ENCODE measurements at regions not wholly inside any gene's neighbourhood (a gene's known extent, or its start where the extent isn't known, plus 50 kb on each side); places are given as distances from the start of the nearest gene placed in this dataset.

DNA sequence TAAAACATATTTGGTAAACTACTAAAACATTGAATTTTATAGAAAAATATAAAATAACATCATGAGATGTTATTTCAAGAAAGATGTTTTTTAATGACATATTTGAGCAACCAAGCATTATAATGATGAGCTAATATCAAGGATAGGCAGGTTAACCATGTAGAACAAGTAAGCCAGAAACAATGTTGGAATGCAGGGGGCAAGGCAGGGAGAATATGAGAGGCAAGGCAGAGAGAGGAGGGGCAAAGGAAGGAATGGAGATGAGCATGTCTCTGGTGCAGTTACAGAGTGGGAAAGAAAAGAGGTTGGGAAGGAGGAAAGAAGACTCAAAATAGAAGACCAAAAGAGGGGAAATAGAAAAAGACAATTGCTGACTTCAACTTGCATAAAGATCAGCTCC is 390.4 kb downstream of the MCTP2 start:
- no peaks in the 10 kb centered on the region for H3K79me2 ChIP-seq (ENCODE audit: low read length)
- H3K4me2 ChIP-seq (ENCODE audit: low read length) = no peak overlapping the region
- H3K4me1 ChIP-seq (ENCODE audit: low read length) = no peaks in the 10 kb centered on the region
- no peak overlapping the region for H2AFZ ChIP-seq (ENCODE audit: low read depth, low read length)
- H3K4me3 ChIP-seq (ENCODE audit: low read length) = no peak overlapping the region
- H3K9me3 ChIP-seq (ENCODE audit: insufficient read depth, low read length) = no peaks in the 10 kb centered on the region
- H3K27me3 ChIP-seq (ENCODE audit: low read depth, low read length) = no peaks in the 10 kb centered on the region
- no peak for TF ChIP-seq EZH2phosphoT487 (IDR thresholded peaks at IDR 0.05; ENCODE audit: low read depth)
- TF ChIP-seq, protein P1, sequence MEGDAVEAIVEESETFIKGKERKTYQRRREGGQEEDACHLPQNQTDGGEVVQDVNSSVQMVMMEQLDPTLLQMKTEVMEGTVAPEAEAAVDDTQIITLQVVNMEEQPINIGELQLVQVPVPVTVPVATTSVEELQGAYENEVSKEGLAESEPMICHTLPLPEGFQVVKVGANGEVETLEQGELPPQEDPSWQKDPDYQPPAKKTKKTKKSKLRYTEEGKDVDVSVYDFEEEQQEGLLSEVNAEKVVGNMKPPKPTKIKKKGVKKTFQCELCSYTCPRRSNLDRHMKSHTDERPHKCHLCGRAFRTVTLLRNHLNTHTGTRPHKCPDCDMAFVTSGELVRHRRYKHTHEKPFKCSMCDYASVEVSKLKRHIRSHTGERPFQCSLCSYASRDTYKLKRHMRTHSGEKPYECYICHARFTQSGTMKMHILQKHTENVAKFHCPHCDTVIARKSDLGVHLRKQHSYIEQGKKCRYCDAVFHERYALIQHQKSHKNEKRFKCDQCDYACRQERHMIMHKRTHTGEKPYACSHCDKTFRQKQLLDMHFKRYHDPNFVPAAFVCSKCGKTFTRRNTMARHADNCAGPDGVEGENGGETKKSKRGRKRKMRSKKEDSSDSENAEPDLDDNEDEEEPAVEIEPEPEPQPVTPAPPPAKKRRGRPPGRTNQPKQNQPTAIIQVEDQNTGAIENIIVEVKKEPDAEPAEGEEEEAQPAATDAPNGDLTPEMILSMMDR (IDR thresholded peaks at IDR 0.05; ENCODE audit: low read depth, low read length) = no peak
- H3K36me3 ChIP-seq (replicated peaks; ENCODE audit: low read depth, low read length) = no peaks in the 10 kb centered on the region
- no peak overlapping the region for H3K27ac ChIP-seq (ENCODE audit: low read length)
- H4K20me1 ChIP-seq (ENCODE audit: insufficient read depth, low read length) = no peaks in the 10 kb centered on the region
- no peak overlapping the region for H3K9ac ChIP-seq (ENCODE audit: low read length)

DNA sequence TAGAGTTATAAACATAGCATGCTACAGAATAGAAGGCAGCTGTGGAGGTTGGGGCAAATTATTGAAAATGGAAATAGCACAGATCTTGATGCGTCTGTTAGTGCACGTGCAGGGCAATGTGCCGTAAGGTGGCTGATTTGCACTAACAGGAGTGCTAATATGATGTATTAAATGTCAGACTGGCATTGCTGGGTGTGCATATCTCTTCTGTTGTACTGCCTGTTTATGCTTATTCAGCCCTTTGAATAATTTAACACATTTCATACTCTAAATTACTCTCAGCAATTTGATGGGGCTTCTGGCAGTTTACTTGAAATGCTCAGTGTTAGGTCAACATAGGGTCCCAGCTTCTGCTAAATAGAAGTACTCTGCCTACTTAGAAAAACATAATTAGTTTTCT is 395.6 kb downstream of the MCTP2 start:
- Histone ChIP-seq H4K20me1 (ENCODE audit: insufficient read depth, low read length) (no peaks in the 10 kb centered on the region; the same call in 1 of the 2 replicates), H3K36me3 (replicated peaks; ENCODE audit: low read depth, low read length) (no peaks in the 10 kb centered on the region), H3K79me2 (ENCODE audit: low read length) (no peaks in the 10 kb centered on the region), H3K4me1 (ENCODE audit: low read length) (no peaks in the 10 kb centered on the region), H3K9ac (ENCODE audit: low read length) (no peak overlapping the region), H2AFZ (ENCODE audit: low read depth, low read length) (no peak overlapping the region), H3K27ac (ENCODE audit: low read length) (no peak overlapping the region), H3K9me3 (ENCODE audit: insufficient read depth, low read length) (no peaks in the 10 kb centered on the region), H3K4me3 (ENCODE audit: low read length) (no peak overlapping the region), H3K4me2 (ENCODE audit: low read length) (no peak overlapping the region), H3K27me3 (ENCODE audit: low read depth, low read length) (0 out of 2 replicates have a peak, but pooled peaks cover 3% of the 10 kb centered on the region)
- TF ChIP-seq, protein P1 (IDR thresholded peaks at IDR 0.05; ENCODE audit: low read depth, low read length) = no peak

DNA sequence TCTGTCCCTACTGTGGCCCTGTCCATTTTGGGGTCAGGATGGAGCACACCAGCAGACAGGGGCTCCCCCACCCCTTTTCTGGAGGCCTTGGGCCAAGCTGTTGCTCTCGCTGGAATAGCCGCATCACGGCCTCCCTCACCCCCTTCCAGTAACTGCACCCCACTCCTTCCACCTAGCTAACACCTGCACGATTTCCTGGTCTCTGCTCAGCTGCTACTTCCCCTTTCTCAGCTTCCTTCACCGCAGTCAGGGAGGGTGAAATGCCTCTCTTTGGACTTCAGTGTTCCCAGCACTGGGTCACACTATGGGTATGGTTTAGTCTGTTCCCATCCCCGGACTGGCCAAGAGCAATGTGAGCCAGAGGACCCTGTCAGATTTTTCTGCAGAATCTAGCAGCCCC is 400.2 kb downstream of the MCTP2 start:
- no peaks in the 10 kb centered on the region for H3K4me1 ChIP-seq (ENCODE audit: low read length)
- H4K20me1 ChIP-seq (ENCODE audit: insufficient read depth, low read length) = no peaks in the 10 kb centered on the region; the same call in 1 of the 2 replicates
- H2AFZ ChIP-seq (ENCODE audit: low read depth, low read length) = no peak overlapping the region
- no peak overlapping the region for H3K4me2 ChIP-seq (ENCODE audit: low read length)
- H3K9ac ChIP-seq (ENCODE audit: low read length) = no peak overlapping the region
- no peaks in the 10 kb centered on the region for H3K79me2 ChIP-seq (ENCODE audit: low read length)
- no peak overlapping the region for H3K27ac ChIP-seq (ENCODE audit: low read length)
- H3K9me3 ChIP-seq (ENCODE audit: insufficient read depth, low read length) = no peaks in the 10 kb centered on the region
- no peak overlapping the region for H3K4me3 ChIP-seq (ENCODE audit: low read length)
- H3K36me3 ChIP-seq (replicated peaks; ENCODE audit: low read depth, low read length) = no peaks in the 10 kb centered on the region
- TF ChIP-seq, protein P1 (IDR thresholded peaks at IDR 0.05; ENCODE audit: low read depth, low read length) = no peak
- TF ChIP-seq EZH2phosphoT487 (IDR thresholded peaks at IDR 0.05; ENCODE audit: low read depth) = no peak
- H3K27me3 ChIP-seq (ENCODE audit: low read depth, low read length) = 0 out of 2 replicates have a peak, but pooled peaks cover 6% of the 10 kb centered on the region

DNA sequence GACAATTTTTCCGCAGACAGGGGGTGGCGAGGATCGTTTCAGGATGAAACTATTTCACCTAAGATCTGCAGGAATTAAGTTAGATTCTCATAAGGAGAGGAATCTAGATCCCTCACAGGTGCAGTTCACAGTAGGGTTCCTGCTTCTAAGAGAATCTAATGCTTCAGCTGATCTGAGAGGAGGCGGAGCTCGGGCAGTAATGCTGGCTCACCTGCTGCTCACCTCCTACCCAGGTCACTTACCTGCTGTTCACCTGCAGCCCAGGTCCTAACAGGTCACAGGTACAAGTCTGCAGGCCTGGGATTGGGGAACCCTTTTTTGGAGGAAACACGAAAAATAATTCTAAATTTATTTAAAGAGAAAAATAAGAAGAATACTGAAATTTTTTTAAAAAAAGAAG is 406.8 kb downstream of the MCTP2 start:
- H3K79me2 ChIP-seq (ENCODE audit: low read length) = no peaks in the 10 kb centered on the region
- H2AFZ ChIP-seq (ENCODE audit: low read depth, low read length) = no peak overlapping the region
- H3K9me3 ChIP-seq (ENCODE audit: insufficient read depth, low read length) = no peaks in the 10 kb centered on the region
- no peak overlapping the region for H3K27ac ChIP-seq (ENCODE audit: low read length)
- no peaks in the 10 kb centered on the region for H4K20me1 ChIP-seq (ENCODE audit: insufficient read depth, low read length)
- TF ChIP-seq, protein P1 (IDR thresholded peaks at IDR 0.05; ENCODE audit: low read depth, low read length) = no peak
- no peak for TF ChIP-seq EZH2phosphoT487 (IDR thresholded peaks at IDR 0.05; ENCODE audit: low read depth)
- H3K4me2 ChIP-seq (ENCODE audit: low read length) = no peak overlapping the region
- H3K36me3 ChIP-seq (replicated peaks; ENCODE audit: low read depth, low read length) = no peaks in the 10 kb centered on the region
- H3K4me3 ChIP-seq (ENCODE audit: low read length) = no peak overlapping the region
- no peak overlapping the region for H3K9ac ChIP-seq (ENCODE audit: low read length)
- H3K27me3 ChIP-seq (ENCODE audit: low read depth, low read length) = no peaks in the 10 kb centered on the region
- no peaks in the 10 kb centered on the region for H3K4me1 ChIP-seq (ENCODE audit: low read length)

Measured in OCI-LY3 (cell line).